KMS-11 (cell line): ENCODE measurements at regions not wholly inside any gene's neighbourhood (a gene's known extent, or its start where the extent isn't known, plus 50 kb on each side); places are given as distances from the start of the nearest gene placed in this dataset.

Experiments used
- H2AFZ ChIP-seq: fragments of 200-600 bp; sonication (generic); 2 replicates; pipeline ENCODE4 v1.6.1; 2016; ENCODE audit warnings: antibody characterized with exemption, mixed run types, low read depth
- H3K27ac ChIP-seq: fragments of 200-600 bp; sonication (generic); 2 replicates; pipeline ENCODE4 v1.6.1; 2016; ENCODE audit warnings: mild to moderate bottlenecking, mixed run types
- H3K27me3 ChIP-seq: fragments of 200-600 bp; sonication (generic); 2 replicates; pipeline ENCODE4 v1.6.1; 2017; ENCODE audit warnings: mild to moderate bottlenecking, low read depth, mixed run types, moderate library complexity; ENCODE audit not compliant: insufficient read depth
- H3K36me3 ChIP-seq: fragments of 200-600 bp; sonication (generic); 2 replicates; pipeline ENCODE4 v1.6.1; 2017; ENCODE audit warnings: mild to moderate bottlenecking, mixed run types; ENCODE audit not compliant: insufficient read depth
- H3K4me1 ChIP-seq: fragments of 200-600 bp; sonication (generic); 2 replicates; pipeline ENCODE4 v1.6.1; 2016; ENCODE audit warnings: mild to moderate bottlenecking, low read depth, mixed run types; ENCODE audit not compliant: poor library complexity, severe bottlenecking
- H3K4me2 ChIP-seq: fragments of 200-600 bp; sonication (generic); 2 replicates; pipeline ENCODE4 v1.7.0; 2016; ENCODE audit warnings: mild to moderate bottlenecking, mixed run types
- H3K4me3 ChIP-seq: fragments of 200-600 bp; sonication (generic); IDR thresholded peaks from 2 replicates; pipeline ENCODE4 v1.6.1; 2017; ENCODE audit warnings: low read depth, low read length, mixed read lengths; ENCODE audit not compliant: insufficient read depth
- H3K79me2 ChIP-seq: fragments of 200-600 bp; sonication (generic); 2 replicates; pipeline ENCODE4 v1.6.1; 2016; ENCODE audit warnings: low read depth, mixed run types; ENCODE audit not compliant: insufficient read depth
- H3K9ac ChIP-seq: fragments of 200-600 bp; sonication (generic); 2 replicates; pipeline ENCODE4 v1.6.1; 2016; ENCODE audit warnings: mild to moderate bottlenecking, mixed run types
- H4K20me1 ChIP-seq: fragments of 200-600 bp; sonication (generic); 2 replicates; pipeline ENCODE4 v1.6.1; 2016; ENCODE audit warnings: mild to moderate bottlenecking, mixed run types; ENCODE audit not compliant: insufficient read depth
- TF ChIP-seq, protein P1 (sequence below): fragments of 200-600 bp; sonication (generic); conservative IDR thresholded peaks from 2 replicates; pipeline ENCODE4 v1.6.1; 2017; ENCODE audit warnings: low read depth, mild to moderate bottlenecking, antibody characterized with exemption, low read length, moderate library complexity, mixed read lengths

DNA sequence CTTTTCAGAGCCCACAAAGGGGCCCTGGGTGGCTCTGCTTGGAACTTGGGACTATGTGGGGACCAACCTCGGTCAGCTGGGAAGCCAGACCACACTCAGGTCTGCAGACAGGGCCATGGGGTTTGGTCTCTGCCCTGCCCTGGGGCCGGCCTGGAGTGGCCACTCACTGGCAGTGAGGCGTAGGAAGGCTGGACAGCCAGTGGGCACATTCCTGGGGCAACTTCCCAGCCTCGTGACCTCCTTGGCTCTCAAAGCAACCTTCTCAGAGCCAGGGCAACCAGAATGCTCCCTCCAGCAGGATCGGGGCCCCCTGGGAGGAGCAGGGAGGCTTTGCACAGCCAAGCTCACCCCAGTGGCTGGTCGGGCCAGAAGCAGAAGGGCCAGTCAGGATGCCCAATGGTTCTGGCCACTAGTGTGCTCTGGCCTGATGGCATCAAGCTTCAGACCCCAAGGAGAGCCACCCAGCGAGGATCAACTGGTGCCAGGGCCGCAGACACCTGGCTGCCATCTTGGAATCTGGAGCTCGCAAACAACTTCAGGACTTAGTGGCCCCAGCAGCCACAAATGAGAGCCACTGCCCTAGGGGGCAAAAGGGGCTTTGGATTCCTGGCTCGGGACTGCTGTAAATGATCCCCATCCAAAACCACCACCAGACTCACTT lies 87.1 kb downstream of the MYEOV start:
- Histone ChIP-seq H3K27ac (no peak overlapping the region), H4K20me1 (no peaks in the 10 kb centered on the region), H3K36me3 (no peaks in the 10 kb centered on the region), H3K27me3 (peaks cover 9% of the 10 kb centered on the region; the same call in 1 of the 2 replicates), H3K4me2 (no peak overlapping the region), H2AFZ (no peak overlapping the region), H3K4me1 (no peaks in the 10 kb centered on the region), H3K79me2 (no peaks in the 10 kb centered on the region), H3K4me3 (no peak overlapping the region), H3K9ac (no peak overlapping the region)
- TF ChIP-seq, protein P1, sequence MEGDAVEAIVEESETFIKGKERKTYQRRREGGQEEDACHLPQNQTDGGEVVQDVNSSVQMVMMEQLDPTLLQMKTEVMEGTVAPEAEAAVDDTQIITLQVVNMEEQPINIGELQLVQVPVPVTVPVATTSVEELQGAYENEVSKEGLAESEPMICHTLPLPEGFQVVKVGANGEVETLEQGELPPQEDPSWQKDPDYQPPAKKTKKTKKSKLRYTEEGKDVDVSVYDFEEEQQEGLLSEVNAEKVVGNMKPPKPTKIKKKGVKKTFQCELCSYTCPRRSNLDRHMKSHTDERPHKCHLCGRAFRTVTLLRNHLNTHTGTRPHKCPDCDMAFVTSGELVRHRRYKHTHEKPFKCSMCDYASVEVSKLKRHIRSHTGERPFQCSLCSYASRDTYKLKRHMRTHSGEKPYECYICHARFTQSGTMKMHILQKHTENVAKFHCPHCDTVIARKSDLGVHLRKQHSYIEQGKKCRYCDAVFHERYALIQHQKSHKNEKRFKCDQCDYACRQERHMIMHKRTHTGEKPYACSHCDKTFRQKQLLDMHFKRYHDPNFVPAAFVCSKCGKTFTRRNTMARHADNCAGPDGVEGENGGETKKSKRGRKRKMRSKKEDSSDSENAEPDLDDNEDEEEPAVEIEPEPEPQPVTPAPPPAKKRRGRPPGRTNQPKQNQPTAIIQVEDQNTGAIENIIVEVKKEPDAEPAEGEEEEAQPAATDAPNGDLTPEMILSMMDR, result no peak

DNA sequence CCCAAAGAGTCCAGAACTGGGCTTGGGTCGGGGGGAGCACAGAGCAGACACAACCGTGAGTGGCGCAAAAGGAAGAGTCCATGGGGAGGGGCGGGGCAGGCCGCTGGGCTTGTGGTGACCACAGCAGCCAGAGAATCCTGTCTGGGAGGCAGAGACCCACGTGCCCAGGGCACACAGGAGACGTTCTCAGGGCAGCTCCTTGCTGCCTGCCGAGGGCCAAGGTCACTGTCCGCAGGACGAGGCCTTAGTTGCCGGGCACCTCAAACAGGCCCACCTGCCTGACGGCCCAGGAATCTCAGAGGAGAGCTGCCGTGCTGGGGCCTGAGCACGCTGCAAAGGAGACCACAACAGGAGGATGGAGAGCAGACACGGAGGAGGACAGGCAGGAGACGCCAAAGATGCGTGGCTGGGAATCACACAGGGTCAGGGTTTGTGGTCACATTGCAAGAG lies 87.8 kb downstream of the MYEOV start:
- TF ChIP-seq, protein P1, result no peak
- H3K27ac ChIP-seq, result no peak overlapping the region
- H3K4me1 ChIP-seq, result no peaks in the 10 kb centered on the region
- no peaks in the 10 kb centered on the region for H3K79me2 ChIP-seq
- peaks cover 9% of the 10 kb centered on the region; the same call in 1 of the 2 replicates for H3K27me3 ChIP-seq
- no peaks in the 10 kb centered on the region for H4K20me1 ChIP-seq
- no peak overlapping the region for H3K4me3 ChIP-seq
- peak overlapping the region; percentile 26; the same call in 1 of the 2 replicates for H2AFZ ChIP-seq
- peak overlapping the region; percentile 21; the same call in 1 of the 2 replicates for H3K4me2 ChIP-seq
- H3K9ac ChIP-seq, result no peak overlapping the region
- no peaks in the 10 kb centered on the region for H3K36me3 ChIP-seq

DNA sequence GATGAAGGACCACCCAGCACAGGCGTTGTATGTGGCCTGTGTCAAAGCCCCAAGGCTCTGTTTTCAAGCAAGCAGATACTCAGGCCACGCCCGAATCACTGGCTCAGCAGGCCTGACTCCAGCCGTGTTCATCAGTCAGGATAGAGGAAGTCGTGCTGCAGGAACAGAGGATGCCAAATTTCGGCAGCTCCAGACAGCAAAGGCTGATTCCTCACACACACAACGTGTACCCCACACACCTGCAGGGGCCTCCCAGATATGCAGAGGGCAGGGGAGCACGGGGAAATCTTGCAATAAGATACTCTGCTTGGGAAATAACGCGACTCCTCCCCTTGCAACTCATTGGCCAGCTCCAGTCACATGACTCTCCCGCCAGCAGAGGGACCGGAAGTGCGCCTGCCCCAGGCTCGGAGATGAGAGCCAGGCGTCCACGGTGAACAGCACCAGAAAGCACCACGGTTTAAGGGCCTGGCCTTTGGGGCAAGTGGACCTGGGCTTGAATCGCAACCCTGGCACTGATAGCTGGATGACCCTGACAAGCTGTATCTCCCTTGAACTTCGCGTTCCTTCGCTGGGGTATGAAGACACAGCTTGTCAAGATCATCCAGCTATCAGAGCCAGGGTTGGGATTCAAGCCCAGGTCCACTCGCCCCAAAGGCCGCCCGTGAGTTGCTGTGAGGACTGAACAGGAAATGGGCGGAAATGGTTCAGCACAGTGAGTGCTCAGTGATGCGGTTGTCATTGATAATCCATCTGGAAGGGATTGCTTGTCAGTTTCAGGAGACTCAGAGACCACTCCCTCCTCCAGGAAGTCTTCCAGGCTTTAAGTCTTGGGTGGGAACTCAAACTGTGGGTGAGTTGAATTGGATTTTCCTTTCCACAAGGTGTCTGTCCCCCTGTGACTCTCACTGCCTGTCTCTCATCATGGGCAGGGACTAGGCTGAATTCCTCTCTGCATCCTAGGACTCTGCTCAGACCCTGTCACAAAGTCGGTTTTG lies 88.5 kb downstream of the MYEOV start:
- H3K36me3 ChIP-seq, result no peaks in the 10 kb centered on the region
- no peaks in the 10 kb centered on the region for H3K4me1 ChIP-seq
- no peak overlapping the region for H3K4me3 ChIP-seq
- no peak overlapping the region for H3K27ac ChIP-seq
- H3K9ac ChIP-seq, result no peak overlapping the region
- H4K20me1 ChIP-seq, result no peaks in the 10 kb centered on the region
- peaks cover 9% of the 10 kb centered on the region; the same call in 1 of the 2 replicates for H3K27me3 ChIP-seq
- H2AFZ ChIP-seq, result peak overlapping the region; percentile 26; the same call in 1 of the 2 replicates
- peak overlapping the region; percentile 21; the same call in 1 of the 2 replicates for H3K4me2 ChIP-seq
- no peaks in the 10 kb centered on the region for H3K79me2 ChIP-seq
- TF ChIP-seq, protein P1, result no peak

DNA sequence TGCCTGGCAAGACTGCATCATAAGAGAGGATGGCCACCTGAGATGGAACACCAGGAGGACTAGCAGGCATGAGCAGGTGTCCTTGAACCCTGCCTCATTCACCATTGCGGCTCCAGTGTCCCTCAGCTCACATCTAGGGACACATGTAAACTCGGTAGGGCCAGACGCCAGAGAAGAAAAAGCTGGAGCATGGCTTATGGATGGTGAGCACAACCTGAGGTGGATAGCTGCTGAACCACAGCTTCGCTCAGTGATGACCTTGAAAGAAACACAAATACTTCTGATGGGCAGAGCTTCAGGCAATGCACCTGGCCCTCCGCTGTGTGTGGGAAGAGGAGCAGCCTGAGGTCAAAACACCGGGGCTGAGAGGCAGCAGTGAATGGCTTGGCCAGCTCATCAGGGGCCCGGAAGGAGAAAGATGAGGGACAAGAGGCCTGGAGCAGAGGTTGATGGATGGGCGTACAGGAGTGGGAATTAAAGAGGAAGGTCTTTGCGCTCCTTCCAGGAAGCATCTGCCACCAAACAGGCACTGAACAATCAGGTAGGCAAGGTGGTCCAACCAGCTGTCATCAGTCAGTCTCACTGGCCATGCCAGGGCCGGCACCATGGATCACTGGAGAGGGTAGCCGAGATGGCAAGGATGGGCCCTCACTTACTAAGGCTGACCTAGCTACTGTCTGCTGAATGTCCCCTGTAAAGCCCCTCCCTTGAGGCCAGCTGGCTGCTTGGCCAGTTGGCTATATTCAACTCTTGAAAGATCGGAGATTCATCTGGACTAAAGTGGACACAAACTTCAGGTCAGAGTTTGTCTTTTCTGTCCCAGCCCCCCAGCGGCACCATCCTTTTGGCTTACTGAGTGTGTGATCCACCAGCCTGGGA lies 89.7 kb downstream of the MYEOV start:
- Histone ChIP-seq H3K27me3 (peaks cover 9% of the 10 kb centered on the region; the same call in 1 of the 2 replicates), H3K9ac (no peak overlapping the region), H3K4me1 (no peaks in the 10 kb centered on the region), H3K4me2 (no peak overlapping the region), H3K27ac (no peak overlapping the region), H2AFZ (no peak overlapping the region), H3K4me3 (no peak overlapping the region), H3K79me2 (no peaks in the 10 kb centered on the region), H3K36me3 (no peaks in the 10 kb centered on the region), H4K20me1 (no peaks in the 10 kb centered on the region)
- TF ChIP-seq, protein P1, result no peak
